Parathyroid adenoma (tissue), 2 donors: ENCODE measurements at regions not wholly inside any gene's neighbourhood (a gene's known extent, or its start where the extent isn't known, plus 50 kb on each side); places are given as distances from the start of the nearest gene placed in this dataset.

Source experiments
- H2AFZ ChIP-seq: fragments of 300-600 bp; sonication (generic); one replicate; pipeline ENCODE4 v1.7.0; 2017; ENCODE audit warnings: antibody characterized with exemption, mild to moderate bottlenecking
- H3K27ac ChIP-seq: fragments of 300-600 bp; sonication (generic); one replicate; pipeline ENCODE4 v1.7.0; 2017
- H3K27me3 ChIP-seq: fragments of 300-600 bp; sonication (generic); one replicate; pipeline ENCODE4 v1.7.0; 2017; ENCODE audit warnings: low read length; ENCODE audit not compliant: control insufficient read depth, insufficient read depth
- H3K36me3 ChIP-seq: fragments of 300-600 bp; sonication (generic); one replicate; pipeline ENCODE4 v1.7.0; 2017; ENCODE audit warnings: low read length; ENCODE audit not compliant: control insufficient read depth, insufficient read depth
- H3K4me1 ChIP-seq: fragments of 300-600 bp; sonication (generic); one replicate; pipeline ENCODE4 v1.7.0; 2017; ENCODE audit warnings: control low read depth
- H3K4me2 ChIP-seq: fragments of 300-600 bp; sonication (generic); one replicate; pipeline ENCODE4 v1.7.0; 2017; ENCODE audit warnings: low read length
- H3K4me3 ChIP-seq: fragments of 300-600 bp; sonication (generic); one replicate; pipeline ENCODE4 v1.7.0; 2017; ENCODE audit warnings: low read depth, low read length
- H3K79me2 ChIP-seq: fragments of 300-600 bp; sonication (generic); one replicate; pipeline ENCODE4 v1.7.0; 2017; ENCODE audit warnings: control low read depth
- H3K9ac ChIP-seq: fragments of 300-600 bp; sonication (generic); one replicate; pipeline ENCODE4 v1.7.0; 2017; ENCODE audit warnings: mild to moderate bottlenecking
- H3K9me3 ChIP-seq: fragments of 300-600 bp; sonication (generic); one replicate; pipeline ENCODE4 v1.7.0; 2017; ENCODE audit warnings: low read length; ENCODE audit not compliant: control insufficient read depth
- TF ChIP-seq, protein P1 (sequence below): fragments of 300-600 bp; sonication (generic); IDR thresholded peaks from one replicate; pipeline ENCODE4 v1.7.0; 2017; ENCODE audit warnings: antibody characterized with exemption, mild to moderate bottlenecking
- donor health status: primary hyperparathyroidism.

DNA sequence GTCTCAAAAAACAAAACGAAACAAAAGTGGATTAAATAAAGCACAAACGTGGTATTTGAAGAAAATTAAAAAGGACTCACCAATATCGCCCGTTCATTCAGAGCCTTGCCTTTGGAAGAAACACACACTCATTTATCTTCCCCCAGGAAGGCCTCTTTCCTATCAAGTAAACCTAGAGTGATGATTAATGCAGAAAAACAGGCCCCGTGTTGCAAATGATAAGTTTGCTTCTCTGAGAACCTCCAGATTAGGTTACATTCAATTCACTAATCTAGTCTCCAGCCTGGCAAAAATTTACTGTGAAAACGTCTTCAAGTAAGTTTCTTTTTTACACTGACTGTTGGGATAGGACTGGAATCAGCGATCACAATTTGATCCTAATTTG lies 78.0 kb upstream of the C1GALT1 start:
- Histone ChIP-seq H3K4me2 (no peak overlapping the region), H3K9ac (no peak overlapping the region), H3K9me3 (no peaks in the 10 kb centered on the region), H2AFZ (no peak overlapping the region), H3K4me1 (peaks cover 34% of the 10 kb centered on the region), H3K27ac (no peak overlapping the region), H3K27me3 (no peaks in the 10 kb centered on the region), H3K79me2 (peaks cover 8% of the 10 kb centered on the region), H3K36me3 (peaks cover 3% of the 10 kb centered on the region), H3K4me3 (no peak overlapping the region)
- TF ChIP-seq, protein P1, sequence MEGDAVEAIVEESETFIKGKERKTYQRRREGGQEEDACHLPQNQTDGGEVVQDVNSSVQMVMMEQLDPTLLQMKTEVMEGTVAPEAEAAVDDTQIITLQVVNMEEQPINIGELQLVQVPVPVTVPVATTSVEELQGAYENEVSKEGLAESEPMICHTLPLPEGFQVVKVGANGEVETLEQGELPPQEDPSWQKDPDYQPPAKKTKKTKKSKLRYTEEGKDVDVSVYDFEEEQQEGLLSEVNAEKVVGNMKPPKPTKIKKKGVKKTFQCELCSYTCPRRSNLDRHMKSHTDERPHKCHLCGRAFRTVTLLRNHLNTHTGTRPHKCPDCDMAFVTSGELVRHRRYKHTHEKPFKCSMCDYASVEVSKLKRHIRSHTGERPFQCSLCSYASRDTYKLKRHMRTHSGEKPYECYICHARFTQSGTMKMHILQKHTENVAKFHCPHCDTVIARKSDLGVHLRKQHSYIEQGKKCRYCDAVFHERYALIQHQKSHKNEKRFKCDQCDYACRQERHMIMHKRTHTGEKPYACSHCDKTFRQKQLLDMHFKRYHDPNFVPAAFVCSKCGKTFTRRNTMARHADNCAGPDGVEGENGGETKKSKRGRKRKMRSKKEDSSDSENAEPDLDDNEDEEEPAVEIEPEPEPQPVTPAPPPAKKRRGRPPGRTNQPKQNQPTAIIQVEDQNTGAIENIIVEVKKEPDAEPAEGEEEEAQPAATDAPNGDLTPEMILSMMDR: no peak

DNA sequence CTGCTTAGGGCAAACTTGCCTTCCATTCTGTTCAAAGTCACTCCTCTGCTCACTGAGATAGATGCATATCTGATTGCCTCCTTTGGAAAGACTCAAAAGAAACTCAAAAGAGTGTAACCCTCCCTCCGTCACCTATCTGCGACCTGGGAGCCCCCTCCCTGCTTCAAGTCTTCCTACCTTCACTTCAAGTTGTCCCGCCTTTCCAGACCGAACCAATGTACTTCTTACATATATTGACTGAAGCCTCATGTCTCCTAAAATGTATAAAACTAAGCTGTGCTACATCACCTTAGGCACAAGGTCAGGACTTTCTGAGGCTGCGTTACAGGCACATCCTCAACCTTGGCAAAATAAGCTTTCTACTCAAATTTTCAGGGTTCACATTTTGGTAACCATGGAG lies 77.4 kb upstream of the C1GALT1 start:
- H3K79me2 ChIP-seq: peaks cover 8% of the 10 kb centered on the region
- H3K4me2 ChIP-seq: no peak overlapping the region
- H3K27ac ChIP-seq: no peak overlapping the region

DNA sequence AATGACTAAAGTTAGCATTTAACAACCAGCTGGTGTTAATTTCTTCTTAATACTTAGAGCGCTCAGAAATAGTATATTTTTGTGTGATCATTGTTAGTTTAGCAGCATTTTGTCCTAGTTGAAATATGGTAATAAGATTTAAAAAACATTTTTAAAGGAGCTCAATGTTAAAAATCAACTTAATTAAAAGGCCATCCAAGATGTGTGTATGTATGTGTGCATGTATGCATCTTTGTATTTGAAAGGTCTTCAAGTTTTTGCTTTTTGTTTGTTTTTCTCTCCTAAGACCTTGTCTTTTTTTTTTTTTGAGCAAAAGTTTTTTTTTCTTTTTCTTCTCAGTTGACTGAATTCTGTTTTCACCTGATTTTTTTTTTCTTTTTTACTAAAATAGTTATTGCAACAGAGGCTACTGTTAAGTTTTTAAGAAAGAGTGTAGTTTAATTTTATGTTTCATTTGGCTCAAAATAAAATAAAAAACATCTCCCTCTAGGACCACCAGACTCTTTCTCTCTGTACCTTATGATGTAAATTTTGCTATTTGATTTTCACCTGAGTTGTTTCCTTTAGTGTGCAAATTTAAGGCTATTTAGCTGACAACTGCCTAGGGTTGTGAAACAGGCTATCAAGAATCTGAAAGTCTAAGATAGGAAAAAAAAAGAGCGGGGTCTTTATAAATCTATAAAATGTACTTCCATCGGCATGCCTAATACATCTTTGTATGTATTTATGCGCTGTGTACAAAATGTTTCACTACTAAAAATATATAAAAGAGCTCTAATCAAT lies 76.4 kb upstream of the C1GALT1 start:
- H3K27ac ChIP-seq: no peak overlapping the region
- no peak overlapping the region for H3K4me3 ChIP-seq
- H3K79me2 ChIP-seq: peaks cover 8% of the 10 kb centered on the region
- H3K4me2 ChIP-seq: no peak overlapping the region
- peaks cover 20% of the 10 kb centered on the region for H3K4me1 ChIP-seq
- peak overlapping the region; percentile 7 for H2AFZ ChIP-seq
- H3K27me3 ChIP-seq: no peaks in the 10 kb centered on the region
- TF ChIP-seq, protein P1: no peak
- H3K9me3 ChIP-seq: no peaks in the 10 kb centered on the region
- peaks cover 3% of the 10 kb centered on the region for H3K36me3 ChIP-seq
- no peak overlapping the region for H3K9ac ChIP-seq

More for the DNA sequence above, 77.4 kb upstream of the C1GALT1 start:
- Histone ChIP-seq H3K36me3 (peaks cover 3% of the 10 kb centered on the region), H3K9ac (no peak overlapping the region), H2AFZ (no peak overlapping the region), H3K9me3 (no peaks in the 10 kb centered on the region), H3K27me3 (no peaks in the 10 kb centered on the region), H3K4me1 (peaks cover 30% of the 10 kb centered on the region), H3K4me3 (no peak overlapping the region)
- TF ChIP-seq, protein P1: no peak

DNA sequence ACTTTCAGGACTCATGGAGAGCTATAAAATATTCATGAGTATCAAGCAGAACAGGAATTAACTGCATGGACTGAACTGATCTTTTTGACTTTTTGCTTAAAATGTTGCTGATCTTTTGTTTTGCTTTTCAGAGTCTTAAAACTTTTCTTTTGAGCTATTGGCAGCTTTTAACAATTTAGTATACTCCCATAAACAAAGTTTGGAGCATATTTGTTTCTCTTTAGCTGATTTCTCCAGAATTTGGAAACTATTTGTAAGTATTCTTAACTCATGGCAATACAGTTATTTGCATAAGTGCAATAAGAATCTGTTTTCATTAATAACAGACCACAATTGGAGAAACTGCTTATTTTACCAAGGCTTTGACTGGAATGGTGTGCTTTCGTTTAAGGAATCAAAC lies 73.4 kb upstream of the C1GALT1 start:
- Histone ChIP-seq H3K4me3 (no peak overlapping the region), H3K27me3 (no peaks in the 10 kb centered on the region), H3K79me2 (peaks cover 5% of the 10 kb centered on the region), H3K4me2 (no peak overlapping the region), H3K4me1 (peaks cover 8% of the 10 kb centered on the region), H3K9ac (no peak overlapping the region), H3K27ac (no peak overlapping the region), H3K9me3 (no peaks in the 10 kb centered on the region), H2AFZ (no peak overlapping the region), H3K36me3 (peaks cover 3% of the 10 kb centered on the region)
- TF ChIP-seq, protein P1: no peak

DNA sequence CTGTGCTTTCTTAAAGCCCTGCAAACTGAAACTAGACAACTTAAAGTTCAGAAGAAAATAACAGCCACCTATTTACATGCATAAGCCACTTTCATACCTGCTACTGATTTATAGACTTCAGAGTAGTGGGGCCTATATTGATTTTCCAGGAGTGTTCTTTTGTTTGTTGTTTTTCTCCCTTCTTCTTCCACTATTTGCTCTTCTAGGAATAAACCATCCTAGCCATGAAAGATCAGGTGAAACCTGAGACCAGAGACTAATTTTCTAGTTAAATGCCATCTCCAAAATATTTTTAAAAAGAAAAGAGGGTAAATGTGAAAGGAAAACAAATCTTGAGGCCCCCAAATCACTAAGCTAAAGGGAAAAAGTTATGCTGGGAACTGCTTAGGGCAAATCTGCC lies 72.4 kb upstream of the C1GALT1 start:
- peaks cover 2% of the 10 kb centered on the region for H3K79me2 ChIP-seq
- no peaks in the 10 kb centered on the region for H3K9me3 ChIP-seq
- H3K4me3 ChIP-seq: no peak overlapping the region
- no peaks in the 10 kb centered on the region for H3K27me3 ChIP-seq
- H3K4me1 ChIP-seq: peaks cover 8% of the 10 kb centered on the region
- no peak overlapping the region for H3K9ac ChIP-seq
- H3K27ac ChIP-seq: no peak overlapping the region
- TF ChIP-seq, protein P1: no peak
- H2AFZ ChIP-seq: no peak overlapping the region
- peaks cover 3% of the 10 kb centered on the region for H3K36me3 ChIP-seq
- H3K4me2 ChIP-seq: no peak overlapping the region
